Cardiac septum (tissue), 1 donor: ENCODE measurements at regions not wholly inside any gene's neighbourhood (a gene's known extent, or its start where the extent isn't known, plus 50 kb on each side); places are given as distances from the start of the nearest gene placed in this dataset.
"Not testable (repeated sequence)": the region's sequence is repeated elsewhere in the genome, so short reads cannot be mapped to it uniquely, and the experiment has no call there.

Experiments used
- DNase-seq: peaks from one replicate; pipeline ENCODE4 v3.0.0-alpha.2; 2020; ENCODE audit warnings: low spot score
- intact Hi-C: fragments of 100-400 bp; cut with DNase I; formaldehyde crosslinking; loops from one replicate; pipeline ENCODE4 v1.14.0; 2022
- donor health status: DM: no; HTN: no; CAD: no.

GRCh38 chr9:109993250-109993978, 213.4 kb downstream of the PALM2AKAP2 start:
- intact Hi-C loops: no loop called here
- no peak for DNase-seq

GRCh38 chr9:109994141-109994540, 213.8 kb downstream of the C9orf152 start:
- intact Hi-C loops: no loop called here
- no peak for DNase-seq

GRCh38 chr9:109996936-109997580, 210.9 kb downstream of the C9orf152 start:
- no peak for DNase-seq
- intact Hi-C loops: no loop called here

- intact Hi-C loops: no loop called here
- no peak for DNase-seq
Measured at GRCh38 chr9:109997682-109998081, 210.3 kb downstream of the C9orf152 start.

GRCh38 chr9:110005521-110005920, 202.4 kb downstream of the C9orf152 start:
- DNase-seq, intact Hi-C loops: not testable (repeated sequence)

GRCh38 chr9:110006657-110007056, 201.3 kb downstream of the C9orf152 start:
- no peak for DNase-seq
- intact Hi-C loops: no loop called here

GRCh38 chr9:110007477-110008270, 200.3 kb downstream of the C9orf152 start:
- DNase-seq: no peak

GRCh38 chr9:110008663-110009062, 199.3 kb downstream of the C9orf152 start:
- intact Hi-C loops: no loop called here
- no peak for DNase-seq

More at GRCh38 chr9:110007477-110008270, 200.3 kb downstream of the C9orf152 start:
- intact Hi-C loops: no loop called here

GRCh38 chr9:110011628-110012320, 196.2 kb downstream of the C9orf152 start:
- DNase-seq: no peak
- intact Hi-C loops: no loop called here

- intact Hi-C loops: no loop called here
- DNase-seq: no peak
Measured at GRCh38 chr9:110013064-110013463, 194.9 kb downstream of the C9orf152 start.

- no peak for DNase-seq
- intact Hi-C loops: no loop called here
Measured at GRCh38 chr9:110015759-110016158, 192.2 kb downstream of the C9orf152 start.

- no peak for DNase-seq
Measured at GRCh38 chr9:110016340-110016739, 191.6 kb downstream of the C9orf152 start.

GRCh38 chr9:110020216-110020615, 187.7 kb downstream of the C9orf152 start:
- intact Hi-C loops, DNase-seq: not testable (repeated sequence)

More at GRCh38 chr9:110016340-110016739, 191.6 kb downstream of the C9orf152 start:
- intact Hi-C loops: no loop called here

- DNase-seq: no peak
- intact Hi-C loops: no loop called here
Measured at GRCh38 chr9:110021891-110022290, 186.1 kb downstream of the C9orf152 start.

GRCh38 chr9:110023221-110023620, 184.7 kb downstream of the C9orf152 start:
- DNase-seq, intact Hi-C loops: not testable (repeated sequence)

GRCh38 chr9:110025551-110026170, 182.3 kb downstream of the C9orf152 start:
- intact Hi-C loops: no loop called here

GRCh38 chr9:110027671-110028081, 180.3 kb downstream of the C9orf152 start:
- intact Hi-C loops: no loop called here
- no peak for DNase-seq

More at GRCh38 chr9:110025551-110026170, 182.3 kb downstream of the C9orf152 start:
- no peak for DNase-seq

GRCh38 chr9:110028271-110028670, 179.7 kb downstream of the C9orf152 start:
- intact Hi-C loops: no loop called here
- no peak for DNase-seq

- intact Hi-C loops: no loop called here
- no peak for DNase-seq
Measured at GRCh38 chr9:110028676-110029075, 179.3 kb downstream of the C9orf152 start.
